OCI-LY3 (cell line): ENCODE measurements at regions not wholly inside any gene's neighbourhood (a gene's known extent, or its start where the extent isn't known, plus 50 kb on each side); places are given as distances from the start of the nearest gene placed in this dataset.

Experiments
- H2AFZ ChIP-seq: fragments of 200-600, 300-600 bp; shearing (Covaris generic); 2 replicates; pipeline ENCODE4 v1.6.0; 2014; ENCODE audit warnings: antibody characterized with exemption, low read depth, low read length
- H3K27ac ChIP-seq: fragments of 200-600, 300-600 bp; sonication (generic); 2 replicates; pipeline ENCODE4 v1.5.1; 2014; ENCODE audit warnings: mild to moderate bottlenecking, low read length, moderate library complexity, mixed read lengths
- H3K27me3 ChIP-seq: fragments of 200-600, 300-600 bp; sonication (generic); 2 replicates; pipeline ENCODE4 v1.6.1; 2014; ENCODE audit warnings: low read depth, low read length, mixed read lengths
- H3K36me3 ChIP-seq: fragments of 200-600, 300-600 bp; sonication (generic); replicated peaks from 2 replicates; pipeline ENCODE3; 2014; ENCODE audit warnings: low read depth, low read length, mixed read lengths
- H3K4me1 ChIP-seq: fragments of 300-600, 200-600 bp; sonication (generic); 2 replicates; pipeline ENCODE4 v1.6.1; 2014; ENCODE audit warnings: low read length, mixed read lengths
- H3K4me2 ChIP-seq: fragments of 200-600, 300-600 bp; sonication (generic); 2 replicates; pipeline ENCODE4 v1.6.1; 2014; ENCODE audit warnings: low read length, mixed read lengths
- H3K4me3 ChIP-seq: fragments of 300-600, 200-600 bp; sonication (generic); 2 replicates; pipeline ENCODE4 v1.5.1; 2014; ENCODE audit warnings: antibody characterized with exemption, mild to moderate bottlenecking, low read length, moderate library complexity
- H3K79me2 ChIP-seq: fragments of 300-600, 200-600 bp; shearing (Covaris generic); 2 replicates; pipeline ENCODE4 v1.6.1; 2014; ENCODE audit warnings: mild to moderate bottlenecking, low read length, mixed read lengths
- H3K9ac ChIP-seq: fragments of 300-600, 200-600 bp; shearing (Covaris generic); 2 replicates; pipeline ENCODE4 v1.6.0; 2014; ENCODE audit warnings: mild to moderate bottlenecking, low read length, moderate library complexity
- H3K9me3 ChIP-seq: fragments of 200-600, 300-600 bp; shearing (Covaris generic); 2 replicates; pipeline ENCODE4 v1.6.1; 2014; ENCODE audit warnings: low read length, mixed read lengths; ENCODE audit not compliant: insufficient read depth
- H4K20me1 ChIP-seq: fragments of 200-600, 300-600 bp; sonication (generic); 2 replicates; pipeline ENCODE4 v1.6.1; 2016; ENCODE audit warnings: low read length, mixed read lengths; ENCODE audit not compliant: insufficient read depth
- CTCF ChIP-seq: fragments of 200-600, 300-600 bp; sonication (generic); IDR thresholded peaks from 2 replicates; pipeline ENCODE4 v1.5.1; 2014; ENCODE audit warnings: antibody characterized with exemption, low read length, low read depth
- EZH2phosphoT487 ChIP-seq: fragments of 200-600 bp; shearing (Covaris generic); IDR thresholded peaks from 2 replicates; pipeline ENCODE4 v1.6.1; 2018; ENCODE audit warnings: antibody characterized with exemption, mixed run types, low read depth

- H3K79me2 ChIP-seq: no peaks in the 10 kb centered on the region
- no peak overlapping the region for H3K4me3 ChIP-seq
- no peaks in the 10 kb centered on the region for H3K4me1 ChIP-seq
- no peak overlapping the region for H3K4me2 ChIP-seq
- H3K27ac ChIP-seq: no peak overlapping the region
- H2AFZ ChIP-seq: no peak overlapping the region
- H3K36me3 ChIP-seq: no peaks in the 10 kb centered on the region
- H3K9me3 ChIP-seq: no peaks in the 10 kb centered on the region
- TF ChIP-seq CTCF (no peak), EZH2phosphoT487 (no peak)
- no peaks in the 10 kb centered on the region for H3K27me3 ChIP-seq
- no peaks in the 10 kb centered on the region for H4K20me1 ChIP-seq
- no peak overlapping the region for H3K9ac ChIP-seq
Measured at GRCh38 chr11:80778432-80778831, 1337.6 kb upstream of the TENM4 start.

- Histone ChIP-seq H3K27me3 (no peaks in the 10 kb centered on the region), H3K36me3 (no peaks in the 10 kb centered on the region), H3K4me1 (peaks cover 15% of the 10 kb centered on the region), H3K27ac (no peak overlapping the region), H2AFZ (no peak overlapping the region), H3K9ac (no peak overlapping the region), H3K4me3 (no peak overlapping the region), H3K9me3 (no peaks in the 10 kb centered on the region), H4K20me1 (no peaks in the 10 kb centered on the region), H3K79me2 (no peaks in the 10 kb centered on the region), H3K4me2 (no peak overlapping the region)
- TF ChIP-seq CTCF (no peak), EZH2phosphoT487 (no peak)
Measured at GRCh38 chr11:80773919-80774318, 1333.1 kb upstream of the TENM4 start.

- Histone ChIP-seq H4K20me1 (no peaks in the 10 kb centered on the region), H3K9me3 (no peaks in the 10 kb centered on the region), H3K27ac (no peak overlapping the region), H2AFZ (0 out of 2 replicates have a peak overlapping the region, but pooled peaks have one; percentile 13), H3K4me1 (peaks cover 21% of the 10 kb centered on the region), H3K36me3 (no peaks in the 10 kb centered on the region), H3K9ac (no peak overlapping the region), H3K4me2 (no peak overlapping the region), H3K4me3 (no peak overlapping the region), H3K27me3 (no peaks in the 10 kb centered on the region), H3K79me2 (no peaks in the 10 kb centered on the region)
- TF ChIP-seq CTCF (no peak), EZH2phosphoT487 (no peak)
Measured at GRCh38 chr11:80771017-80771416, 1330.2 kb upstream of the TENM4 start.

GRCh38 chr11:80758787-80759186 lies 1318.0 kb upstream of the TENM4 start:
- H3K27ac ChIP-seq: no peak overlapping the region

More at GRCh38 chr11:80758787-80759186, 1318.0 kb upstream of the TENM4 start:
- no peaks in the 10 kb centered on the region for H3K27me3 ChIP-seq
- no peaks in the 10 kb centered on the region for H3K36me3 ChIP-seq
- no peak for TF ChIP-seq EZH2phosphoT487
- TF ChIP-seq CTCF: no peak
- H3K79me2 ChIP-seq: no peaks in the 10 kb centered on the region
- no peaks in the 10 kb centered on the region for H3K4me1 ChIP-seq
- H3K4me3 ChIP-seq: no peak overlapping the region
- H4K20me1 ChIP-seq: no peaks in the 10 kb centered on the region
- no peak overlapping the region for H3K9ac ChIP-seq
- H2AFZ ChIP-seq: no peak overlapping the region
- H3K4me2 ChIP-seq: no peak overlapping the region
- H3K9me3 ChIP-seq: no peaks in the 10 kb centered on the region
